ENCODE measurements at regions not wholly inside any gene's neighbourhood (a gene's known extent, or its start where the extent isn't known, plus 50 kb on each side); places are given as distances from the start of the nearest gene placed in this dataset.

DNA sequence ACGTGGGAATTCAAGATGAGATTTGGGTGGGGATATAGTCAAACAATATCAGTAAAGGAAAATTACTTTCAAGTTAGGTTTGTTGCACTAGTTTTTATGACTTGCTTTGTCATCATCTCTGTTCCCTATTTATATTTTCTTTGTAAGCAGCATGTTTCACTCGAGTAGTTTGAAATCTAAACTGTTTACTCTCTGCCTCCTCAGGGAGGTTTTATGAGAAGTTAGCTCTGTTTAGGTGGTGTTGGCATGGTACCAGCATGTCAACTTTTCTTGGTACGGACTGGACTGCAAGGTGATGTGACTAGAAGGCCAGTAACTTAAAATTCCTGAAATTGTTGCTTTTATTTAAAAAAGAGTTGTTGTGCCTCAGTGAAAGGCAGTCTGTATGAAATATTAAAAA lies 59.2 kb upstream of the MTPN start:
- Histone ChIP-seq H3K14ac (replicated peaks; ENCODE audit: low read depth, low read length) (no peak overlapping the region), H3K18ac (ENCODE audit: low read depth, low read length) (no peak overlapping the region), H2BK120ac (ENCODE audit: low read depth, low read length) (no peak overlapping the region), H3K4me1 (ENCODE audit: control insufficient read depth, insufficient read depth, low read length) (no peaks in the 10 kb centered on the region), H3K9me3 (ENCODE audit: control insufficient read depth, insufficient read depth, low read length) (no peaks in the 10 kb centered on the region), H3K23ac (ENCODE audit: low read depth, low read length) (no peak overlapping the region), H3K56ac (ENCODE audit: extremely low read depth, insufficient read depth, low read length) (no peak overlapping the region), H4K20me1 (ENCODE audit: insufficient read depth, low read length) (no peaks in the 10 kb centered on the region), H3K4me3 (ENCODE audit: insufficient read depth, low read depth, low read length) (no peak overlapping the region), H2AFZ (replicated peaks; ENCODE audit: low read length, poor library complexity) (no peak overlapping the region), H3K9ac (ENCODE audit: low read depth, low read length) (no peak overlapping the region), H3K36me3 (ENCODE audit: control insufficient read depth, insufficient read depth, low read length) (no peaks in the 10 kb centered on the region), H3K4me2 (ENCODE audit: low read depth, low read length) (no peak overlapping the region), H4K8ac (ENCODE audit: low read depth in 2 of 2, low read length in 2 of 2) (no peak overlapping the region), H2AK9ac (replicated peaks; ENCODE audit: low read depth, low read length, poor library complexity) (no peak overlapping the region), H3K27me3 (ENCODE audit: control insufficient read depth, insufficient read depth, low read length) (peaks cover 2% of the 10 kb centered on the region; the same call in 1 of the 2 replicates), H3K27ac (ENCODE audit: insufficient read depth, low read length) (no peak overlapping the region), H2BK15ac (ENCODE audit: low read depth, low read length) (no peak overlapping the region), H2BK5ac (ENCODE audit: low read depth, low read length, poor library complexity, severe bottlenecking) (no peak overlapping the region), H4K91ac (ENCODE audit: insufficient read depth, low read depth, low read length) (no peak overlapping the region), H3K9me1 (ENCODE audit: insufficient read depth, low read length) (no peaks in the 10 kb centered on the region), H4K5ac (ENCODE audit: low read depth, low read length) (no peak overlapping the region), H2BK20ac (ENCODE audit: low read depth, low read length) (no peak overlapping the region), H2AK5ac (ENCODE audit: low read depth, low read length) (no peak overlapping the region), H3K79me1 (ENCODE audit: low read depth in 1 of 2, low read length in 2 of 2) (no peaks in the 10 kb centered on the region), H3K4ac (ENCODE audit: low read depth, low read length) (no peak overlapping the region)
- WGBS, 2 experiments (ENCODE audit: extremely low coverage in 2 of 2, insufficient read length in 1 of 2) = no CpG with 5 or more reads among the region's 3 CpGs
- TF ChIP-seq FOS (IDR thresholded peaks at IDR 0.05; ENCODE audit: low read depth, low read length) = no peak
- no peak for TF ChIP-seq RCOR1 (IDR thresholded peaks at IDR 0.05; ENCODE audit: insufficient replicate concordance, low read length)
- no peak for TF ChIP-seq MXI1 (IDR thresholded peaks at IDR 0.05; ENCODE audit: borderline replicate concordance, low read depth, low read length)
- TF ChIP-seq USF2 (IDR thresholded peaks at IDR 0.05; ENCODE audit: low read depth, low read length) = no peak
- no peak for TF ChIP-seq SMC3 (IDR thresholded peaks at IDR 0.05; ENCODE audit: low read depth, low read length)
- no peak for TF ChIP-seq CEBPB (IDR thresholded peaks at IDR 0.05; ENCODE audit: low read depth, low read length)
- in situ Hi-C loops (cut with MboI; ENCODE audit: low sequenced_read_pairs) (no loop called here), intact Hi-C loops (cut with micrococcal nuclease) (no loop called here), dilution Hi-C loops (cut with HindIII; ENCODE audit: low sequenced_read_pairs, unreplicated experiment) (no loop called here)
- no TSS peak for BruUV-seq (replicated peaks)
- ChIA-PET CTCF (no interaction called here), POLR2A (ENCODE audit: unreplicated experiment) (no interaction called here)
- no peak for ATAC-seq (ENCODE audit: low read depth)
- no peak for DNase-seq
